Epithelial cell of proximal tubule (primary cell): ENCODE measurements at regions not wholly inside any gene's neighbourhood (a gene's known extent, or its start where the extent isn't known, plus 50 kb on each side); places are given as distances from the start of the nearest gene placed in this dataset.
"Not testable (repeated sequence)": the region's sequence is repeated elsewhere in the genome, so short reads cannot be mapped to it uniquely, and the experiment has no call there.

Source experiments
- DNase-seq: peaks from one replicate; pipeline ENCODE4 v3.0.0-alpha.2; 2011; ENCODE audit warnings: low read depth
- H3K4me3 ChIP-seq: 2 replicates; pipeline ENCODE4 v1.5.1; 2011; ENCODE audit warnings: low read depth, mild to moderate bottlenecking, low read length
- TF ChIP-seq, protein P1 (sequence below): conservative IDR thresholded peaks from 2 replicates; pipeline ENCODE4 v1.5.1; 2012; ENCODE audit warnings: low read depth, mild to moderate bottlenecking, low read length

DNA sequence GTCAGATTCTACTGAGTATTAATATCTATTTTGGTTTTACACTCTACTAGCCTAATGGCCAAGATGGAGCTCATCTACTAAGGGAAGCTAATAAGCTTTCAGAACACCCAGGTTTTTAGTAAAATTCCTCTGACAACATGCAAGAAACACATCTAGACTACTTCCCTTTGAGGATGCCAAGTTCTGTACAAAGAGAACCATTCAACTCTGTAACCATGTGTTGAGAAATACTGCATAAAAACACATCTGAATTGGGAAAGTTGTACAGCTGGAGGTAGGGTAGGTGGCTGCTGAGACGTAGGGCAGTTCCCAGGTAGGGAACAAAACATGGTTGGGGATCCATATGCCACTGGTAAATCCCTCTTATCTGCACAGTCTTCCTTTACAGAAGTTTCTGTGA, 66.2 kb downstream of the SC5D start:
- H3K4me3 ChIP-seq: no peak overlapping the region
- TF ChIP-seq, protein P1, sequence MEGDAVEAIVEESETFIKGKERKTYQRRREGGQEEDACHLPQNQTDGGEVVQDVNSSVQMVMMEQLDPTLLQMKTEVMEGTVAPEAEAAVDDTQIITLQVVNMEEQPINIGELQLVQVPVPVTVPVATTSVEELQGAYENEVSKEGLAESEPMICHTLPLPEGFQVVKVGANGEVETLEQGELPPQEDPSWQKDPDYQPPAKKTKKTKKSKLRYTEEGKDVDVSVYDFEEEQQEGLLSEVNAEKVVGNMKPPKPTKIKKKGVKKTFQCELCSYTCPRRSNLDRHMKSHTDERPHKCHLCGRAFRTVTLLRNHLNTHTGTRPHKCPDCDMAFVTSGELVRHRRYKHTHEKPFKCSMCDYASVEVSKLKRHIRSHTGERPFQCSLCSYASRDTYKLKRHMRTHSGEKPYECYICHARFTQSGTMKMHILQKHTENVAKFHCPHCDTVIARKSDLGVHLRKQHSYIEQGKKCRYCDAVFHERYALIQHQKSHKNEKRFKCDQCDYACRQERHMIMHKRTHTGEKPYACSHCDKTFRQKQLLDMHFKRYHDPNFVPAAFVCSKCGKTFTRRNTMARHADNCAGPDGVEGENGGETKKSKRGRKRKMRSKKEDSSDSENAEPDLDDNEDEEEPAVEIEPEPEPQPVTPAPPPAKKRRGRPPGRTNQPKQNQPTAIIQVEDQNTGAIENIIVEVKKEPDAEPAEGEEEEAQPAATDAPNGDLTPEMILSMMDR: no peak

DNA sequence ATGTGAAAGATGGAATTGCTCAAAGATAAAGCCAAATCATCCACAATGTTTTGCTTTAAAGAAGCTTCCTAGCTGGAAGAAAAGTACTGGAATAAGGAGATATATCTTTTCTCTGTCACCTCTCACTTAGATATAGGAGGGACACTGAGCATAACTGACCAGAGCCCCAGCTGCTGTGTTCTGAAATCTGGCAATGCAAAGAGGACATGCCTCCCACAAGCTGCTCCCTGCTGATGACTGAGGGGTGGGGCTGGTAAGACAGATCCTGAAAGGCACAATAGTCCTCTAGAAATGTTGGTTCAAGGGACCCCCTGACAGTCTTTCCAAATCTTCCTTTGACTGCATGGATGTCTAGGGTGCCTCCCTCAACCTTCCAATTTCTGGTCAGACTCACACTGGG, 67.0 kb downstream of the SC5D start:
- H3K4me3 ChIP-seq: no peak overlapping the region
- DNase-seq: no peak
- TF ChIP-seq, protein P1: no peak

More for the DNA sequence above, 66.2 kb downstream of the SC5D start:
- DNase-seq: no peak

DNA sequence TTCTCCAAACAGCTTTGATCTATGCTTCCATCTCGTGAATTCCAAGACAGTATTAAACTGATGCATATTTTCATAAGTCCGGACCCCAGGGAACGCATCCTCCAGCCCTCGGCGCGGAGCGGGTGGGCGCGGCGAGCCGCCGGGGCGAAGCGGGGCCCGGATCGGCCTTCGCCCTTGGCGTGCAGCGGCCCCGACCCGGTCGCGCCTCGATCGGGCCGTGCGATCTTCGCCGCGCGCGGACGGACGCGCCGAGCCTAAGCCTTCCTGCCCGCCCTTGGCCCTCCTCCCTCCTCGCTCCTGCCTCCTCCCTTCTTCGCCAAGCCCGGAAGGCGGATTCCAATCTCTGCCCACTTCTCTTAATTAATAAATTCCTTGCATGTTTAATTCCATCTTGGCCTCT, 70.4 kb downstream of the SC5D start:
- not testable (repeated sequence) for H3K4me3 ChIP-seq, DNase-seq

DNA sequence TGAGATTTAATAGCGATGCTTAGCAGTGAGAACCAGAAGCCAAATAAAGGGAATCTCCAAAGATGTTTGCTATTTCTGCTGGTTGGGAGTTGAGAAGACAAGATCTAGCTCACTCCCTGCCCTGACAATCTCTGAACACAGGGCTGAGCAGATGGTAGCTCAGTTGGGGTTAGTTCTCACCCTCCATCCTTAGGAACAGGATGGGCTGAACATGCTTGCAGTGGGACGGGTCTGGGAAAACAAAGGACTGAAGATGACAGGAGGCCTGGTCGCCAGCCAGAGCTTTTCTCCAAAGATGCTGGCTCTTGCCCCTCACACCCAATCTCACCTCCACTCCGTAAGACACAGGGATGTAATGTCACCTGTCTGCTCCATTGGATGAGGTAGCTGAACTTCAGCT, 72.7 kb downstream of the SC5D start:
- no peak for DNase-seq
- no peak overlapping the region for H3K4me3 ChIP-seq
- TF ChIP-seq, protein P1: no peak

DNA sequence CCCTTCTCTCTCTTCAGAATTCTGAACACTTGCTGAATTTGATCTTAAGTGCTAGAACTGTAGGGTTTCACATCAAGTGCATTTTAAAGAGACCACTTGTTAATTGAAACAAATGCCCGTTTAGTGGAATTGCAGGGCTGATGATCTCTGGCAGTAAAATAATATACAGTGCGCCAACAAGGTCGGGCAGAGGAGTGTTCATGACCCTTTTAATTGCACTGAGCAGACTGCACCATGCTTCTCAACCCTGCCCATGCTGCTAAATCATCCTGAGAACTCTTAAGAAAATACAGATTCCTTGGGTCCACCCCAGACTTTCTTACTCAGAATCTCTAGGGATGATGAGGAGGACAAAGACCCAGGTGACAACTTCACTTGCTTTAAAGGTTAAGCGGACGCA, 73.5 kb downstream of the SC5D start:
- H3K4me3 ChIP-seq: no peak overlapping the region
- no peak for DNase-seq
- TF ChIP-seq, protein P1: no peak

DNA sequence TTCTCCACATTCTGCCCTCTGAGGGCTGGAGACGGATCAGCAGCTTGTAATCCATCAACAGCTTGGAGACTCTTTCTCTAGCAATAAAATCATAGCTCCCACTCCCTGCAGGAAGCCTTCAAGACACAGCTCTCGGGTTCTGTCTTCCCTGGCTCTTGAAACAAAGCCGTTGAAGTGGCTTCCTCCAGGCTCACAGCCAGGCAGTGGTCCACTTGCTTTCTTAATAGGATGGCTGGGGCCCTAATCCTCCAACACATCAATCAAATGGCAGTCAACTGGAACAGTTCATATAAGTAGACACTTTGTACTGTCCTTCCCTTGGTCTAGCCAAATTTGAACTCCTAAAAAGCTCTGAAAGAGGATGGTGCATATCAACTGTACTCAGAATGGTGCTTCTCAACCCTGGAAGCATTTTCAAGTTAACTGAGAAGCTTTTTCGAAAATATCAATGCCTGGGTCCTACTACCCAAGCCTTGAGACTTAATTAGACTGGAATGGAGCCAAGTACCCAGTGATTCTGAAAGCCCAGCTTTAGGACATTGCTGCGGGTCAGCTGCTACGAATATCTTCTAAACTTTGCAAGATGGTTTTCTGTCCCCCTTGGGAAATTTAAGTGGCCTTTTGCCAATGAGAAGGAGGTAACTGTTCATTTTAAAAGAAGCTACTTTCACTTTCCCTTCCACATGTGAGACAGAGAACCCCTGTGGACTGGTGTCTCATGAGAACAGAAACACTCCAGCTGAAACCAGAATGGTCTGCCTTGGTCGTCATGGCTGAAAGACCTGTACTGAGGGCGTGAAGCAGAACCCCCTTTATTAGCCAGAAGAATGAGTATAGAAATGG, 74.7 kb downstream of the SC5D start:
- TF ChIP-seq, protein P1: no peak
- DNase-seq: no peak
- H3K4me3 ChIP-seq: no peak overlapping the region

DNA sequence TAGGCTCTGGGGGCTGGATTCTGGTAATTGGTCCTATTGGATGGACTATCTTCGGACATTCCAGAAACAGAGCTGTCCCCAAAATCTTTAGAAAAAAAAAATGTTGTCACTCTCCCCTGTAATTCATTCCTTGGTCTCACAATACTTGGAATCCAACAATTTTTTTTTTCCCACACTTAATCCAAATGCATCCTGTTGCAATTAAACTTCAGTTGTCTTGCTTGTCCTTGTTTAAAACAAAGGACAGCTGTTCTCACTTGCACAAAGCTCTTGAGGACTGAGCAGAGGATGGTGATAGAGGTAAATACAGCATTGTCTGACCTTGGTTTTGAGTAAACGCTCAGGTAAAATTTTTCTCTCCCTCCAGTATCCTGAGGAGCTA, 75.3 kb downstream of the SC5D start:
- DNase-seq: no peak
- TF ChIP-seq, protein P1: no peak
- H3K4me3 ChIP-seq: no peak overlapping the region
